Skeletal muscle tissue (tissue), 3 donors: ENCODE measurements at regions not wholly inside any gene's neighbourhood (a gene's known extent, or its start where the extent isn't known, plus 50 kb on each side); places are given as distances from the start of the nearest gene placed in this dataset.

Experiments
- H3K27ac ChIP-seq: one replicate; pipeline ENCODE4 v1.7.0; 2013; ENCODE audit warnings: mild to moderate bottlenecking, low read depth, low read length, inconsistent platforms
- H3K27me3 ChIP-seq, 3 donors: one replicate each; pipeline ENCODE4 v1.7.0; 2013; ENCODE audit warnings: low read length in 3 of 3; ENCODE audit not compliant: control insufficient read depth in 3 of 3, insufficient read depth in 3 of 3
- H3K36me3 ChIP-seq, 3 donors: one replicate each; pipeline ENCODE4 v1.7.0; 2013; ENCODE audit warnings: low read length in 3 of 3; ENCODE audit not compliant: control insufficient read depth in 3 of 3, insufficient read depth in 3 of 3
- H3K4me1 ChIP-seq, 3 donors: one replicate each; pipeline ENCODE4 v1.7.0; 2013; ENCODE audit warnings: low read length in 3 of 3, mild to moderate bottlenecking in 3 of 3; ENCODE audit not compliant: control insufficient read depth in 3 of 3, insufficient read depth in 3 of 3
- H3K4me3 ChIP-seq, 3 donors: one replicate each; pipeline ENCODE4 v1.7.0; 2013; ENCODE audit warnings: low read length in 3 of 3
- H3K9ac ChIP-seq, 3 donors: one replicate each; pipeline ENCODE4 v1.7.0; 2013; ENCODE audit warnings: low read length in 3 of 3, mild to moderate bottlenecking in 3 of 3, moderate library complexity in 2 of 3, low read depth in 1 of 3
- H3K9me3 ChIP-seq, 3 donors: one replicate each; pipeline ENCODE4 v1.7.0; 2013; ENCODE audit warnings: low read length in 3 of 3; ENCODE audit not compliant: control insufficient read depth in 3 of 3
- donor health status: Osteomylitis.

DNA sequence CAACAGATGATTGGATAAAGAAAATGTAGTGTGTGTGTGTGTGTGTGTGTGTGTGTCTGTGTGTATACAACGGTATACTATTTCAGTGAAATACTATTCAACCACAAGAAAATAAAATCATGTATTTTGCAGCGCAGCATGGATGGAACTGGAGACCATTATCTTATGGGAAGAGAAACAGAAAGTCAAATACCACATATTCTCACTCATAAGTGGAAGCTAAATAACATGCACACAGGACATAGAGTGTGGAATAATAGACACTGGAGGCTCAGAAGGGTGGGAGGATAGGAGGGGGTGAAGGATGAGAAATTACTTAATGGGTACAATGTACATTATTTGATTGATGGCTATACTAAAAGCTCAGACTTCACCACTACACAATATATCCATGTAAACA, 609.1 kb upstream of the SLC39A10 start:
- no peaks in the 10 kb centered on the region for H3K36me3 ChIP-seq
- no peak overlapping the region for H3K4me3 ChIP-seq
- H3K27me3 ChIP-seq, result no peaks in the 10 kb centered on the region
- H3K9ac ChIP-seq, result no peak overlapping the region
- no peak overlapping the region for H3K27ac ChIP-seq
- H3K9me3 ChIP-seq, result no peaks in the 10 kb centered on the region
- no peaks in the 10 kb centered on the region for H3K4me1 ChIP-seq

DNA sequence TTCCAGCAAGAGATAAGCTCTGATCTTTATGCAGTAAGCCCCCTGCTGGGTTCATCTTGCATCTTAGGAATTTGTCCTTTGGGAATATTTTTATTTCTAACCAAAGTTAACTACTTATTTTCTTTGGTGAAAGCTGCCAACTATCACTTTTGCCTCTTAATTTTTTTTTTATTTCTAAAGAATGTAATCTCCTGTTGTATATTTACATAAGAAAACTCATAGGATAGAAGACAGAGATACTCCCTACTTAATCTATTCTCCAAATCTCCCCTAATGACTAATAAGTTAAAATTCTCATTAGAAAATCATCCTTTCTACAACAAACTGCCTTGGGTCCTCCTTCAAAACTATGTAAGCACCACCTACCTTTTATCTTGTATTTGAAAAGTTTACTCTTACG, 612.2 kb upstream of the SLC39A10 start:
- H3K27ac ChIP-seq, result no peak overlapping the region
- no peaks in the 10 kb centered on the region for H3K4me1 ChIP-seq
- H3K36me3 ChIP-seq, result no peaks in the 10 kb centered on the region
- H3K27me3 ChIP-seq, result no peaks in the 10 kb centered on the region
- no peaks in the 10 kb centered on the region for H3K9me3 ChIP-seq
- H3K4me3 ChIP-seq, result no peak overlapping the region
- no peak overlapping the region for H3K9ac ChIP-seq

DNA sequence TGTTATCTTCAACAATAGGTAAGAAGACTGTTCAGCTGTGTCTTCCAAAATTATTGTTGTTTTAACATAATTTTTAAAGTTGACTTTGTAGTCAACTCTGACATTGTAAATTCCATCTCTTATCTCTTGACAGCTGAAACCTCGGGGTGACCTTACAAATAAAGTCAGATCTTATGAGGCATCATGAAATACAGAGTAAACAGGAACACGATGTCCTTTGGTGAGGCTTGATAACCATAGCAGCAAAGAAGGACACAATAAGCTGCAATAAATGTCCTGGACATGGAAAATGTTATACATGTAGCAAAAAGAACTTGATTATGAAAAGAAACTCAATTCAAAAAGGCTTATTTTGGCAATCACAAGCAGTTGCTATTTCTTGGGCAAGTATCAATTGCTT, 618.9 kb upstream of the SLC39A10 start:
- Histone ChIP-seq H3K4me1 (no peaks in the 10 kb centered on the region), H3K4me3 (no peak overlapping the region), H3K9ac (no peak overlapping the region), H3K27me3 (no peaks in the 10 kb centered on the region), H3K36me3 (no peaks in the 10 kb centered on the region), H3K9me3 (no peaks in the 10 kb centered on the region), H3K27ac (no peak overlapping the region)

DNA sequence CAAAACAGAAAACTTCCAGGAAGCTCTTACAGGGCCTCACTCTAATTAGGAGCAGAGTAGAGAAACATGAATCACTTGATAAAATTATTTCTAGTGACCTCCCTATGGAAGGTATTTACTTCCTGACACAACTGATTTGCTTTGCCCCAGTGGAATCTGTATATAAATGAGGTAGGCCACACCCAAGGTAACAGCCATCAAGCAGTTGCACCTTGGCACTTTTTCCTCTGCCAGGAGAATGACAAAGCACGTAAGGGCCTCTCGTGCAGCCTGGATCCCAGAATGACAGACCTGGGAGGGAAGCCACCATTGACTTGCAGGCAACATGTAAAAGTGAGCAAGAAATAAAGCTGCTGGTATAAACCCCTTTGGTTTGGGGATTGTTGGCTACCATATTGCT, 620.0 kb upstream of the SLC39A10 start:
- H3K4me1 ChIP-seq, result no peaks in the 10 kb centered on the region
- no peak overlapping the region for H3K4me3 ChIP-seq
- no peak overlapping the region for H3K27ac ChIP-seq
- no peaks in the 10 kb centered on the region for H3K36me3 ChIP-seq
- no peaks in the 10 kb centered on the region for H3K9me3 ChIP-seq
- H3K27me3 ChIP-seq, result no peaks in the 10 kb centered on the region
- no peak overlapping the region for H3K9ac ChIP-seq

DNA sequence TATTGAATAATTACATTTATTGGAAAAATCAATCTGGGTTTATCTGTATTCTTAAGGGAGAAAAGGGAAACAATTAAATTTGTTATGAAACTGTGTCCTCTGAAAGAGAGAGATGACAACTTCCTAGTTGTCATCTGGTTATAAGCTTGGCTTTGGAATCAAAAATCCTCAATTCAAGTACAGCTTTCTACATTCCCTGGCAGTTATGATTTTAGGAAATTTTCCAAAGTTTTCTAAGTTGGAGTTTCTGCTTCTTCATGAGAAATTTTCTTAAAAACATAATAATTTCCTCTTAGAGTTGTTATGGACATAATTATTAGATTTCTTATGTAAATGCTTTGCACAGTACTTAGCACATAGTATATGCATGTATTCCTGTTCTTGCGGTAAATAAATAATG, 625.6 kb upstream of the SLC39A10 start:
- no peaks in the 10 kb centered on the region for H3K9me3 ChIP-seq

DNA sequence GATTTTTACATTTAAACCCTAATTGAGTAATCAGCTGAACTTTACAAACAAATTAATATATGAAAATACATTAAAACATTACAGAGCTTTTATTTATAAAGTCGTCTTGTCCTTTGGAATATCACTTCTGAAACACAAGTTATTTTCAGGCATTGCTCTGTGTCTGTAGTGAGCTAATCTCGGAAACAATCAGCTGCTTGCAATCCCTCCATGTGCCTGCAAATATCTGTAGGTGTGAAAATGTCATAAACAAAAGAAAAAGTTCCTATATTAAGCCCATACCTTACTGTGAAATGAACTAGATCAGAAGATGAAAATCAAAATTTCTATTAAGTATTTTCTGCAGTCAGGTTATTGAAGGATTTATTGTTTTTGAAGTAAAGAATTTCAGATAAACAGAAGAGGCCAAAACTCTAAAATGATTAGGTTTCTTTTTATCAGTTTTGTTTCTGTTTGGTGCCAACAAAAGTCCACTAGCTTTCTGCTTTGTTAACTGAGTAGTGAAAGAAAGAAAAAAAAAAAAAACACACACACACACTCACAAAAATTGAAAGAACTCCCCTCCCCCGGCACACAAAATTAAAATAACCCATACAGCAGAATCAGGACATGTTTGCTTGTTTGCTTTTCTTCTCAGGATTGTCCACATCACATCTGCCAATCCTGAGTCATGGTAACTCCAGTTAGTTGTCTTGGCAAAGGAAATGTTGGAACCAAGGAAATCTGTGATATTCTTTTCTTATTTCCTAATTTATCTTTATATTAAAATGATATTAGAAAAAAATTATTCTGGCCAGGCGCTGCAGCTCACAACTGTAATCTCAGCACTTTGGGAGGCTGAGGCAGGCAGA, 627.0 kb upstream of the SLC39A10 start:
- H3K27me3 ChIP-seq, result no peaks in the 10 kb centered on the region
- no peaks in the 10 kb centered on the region for H3K4me1 ChIP-seq
- H3K9ac ChIP-seq, result no peak overlapping the region
- H3K9me3 ChIP-seq, result no peaks in the 10 kb centered on the region
- H3K27ac ChIP-seq, result no peak overlapping the region
- H3K36me3 ChIP-seq, result no peaks in the 10 kb centered on the region
- H3K4me3 ChIP-seq, result no peak overlapping the region

More for the DNA sequence above, 625.6 kb upstream of the SLC39A10 start:
- Histone ChIP-seq H3K4me3 (no peak overlapping the region), H3K27me3 (no peaks in the 10 kb centered on the region), H3K36me3 (no peaks in the 10 kb centered on the region), H3K27ac (no peak overlapping the region), H3K9ac (no peak overlapping the region), H3K4me1 (no peaks in the 10 kb centered on the region)

DNA sequence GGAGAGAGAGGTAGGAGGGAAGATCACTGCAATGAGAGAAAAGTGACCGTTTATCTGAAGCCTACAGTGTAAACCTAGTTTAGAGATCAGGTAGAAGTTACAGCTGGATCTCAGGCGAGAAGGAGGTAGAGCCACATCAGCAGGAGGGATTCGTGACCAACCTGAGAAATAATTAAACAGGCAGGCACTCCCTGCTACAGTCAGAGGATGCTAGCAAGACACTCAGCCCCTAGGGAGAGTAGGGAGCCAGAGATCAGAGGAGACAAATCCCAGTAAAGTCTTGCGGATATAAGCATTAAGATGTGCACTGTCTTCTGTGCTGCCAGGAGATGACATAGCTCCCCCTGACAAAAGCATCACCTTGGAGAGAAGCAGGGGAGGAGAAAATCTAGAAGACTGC, 629.1 kb upstream of the SLC39A10 start:
- no peaks in the 10 kb centered on the region for H3K36me3 ChIP-seq
- no peaks in the 10 kb centered on the region for H3K4me1 ChIP-seq
- H3K9ac ChIP-seq, result no peak overlapping the region
- H3K27ac ChIP-seq, result no peak overlapping the region
- no peaks in the 10 kb centered on the region for H3K9me3 ChIP-seq
- no peak overlapping the region for H3K4me3 ChIP-seq
- H3K27me3 ChIP-seq, result no peaks in the 10 kb centered on the region

DNA sequence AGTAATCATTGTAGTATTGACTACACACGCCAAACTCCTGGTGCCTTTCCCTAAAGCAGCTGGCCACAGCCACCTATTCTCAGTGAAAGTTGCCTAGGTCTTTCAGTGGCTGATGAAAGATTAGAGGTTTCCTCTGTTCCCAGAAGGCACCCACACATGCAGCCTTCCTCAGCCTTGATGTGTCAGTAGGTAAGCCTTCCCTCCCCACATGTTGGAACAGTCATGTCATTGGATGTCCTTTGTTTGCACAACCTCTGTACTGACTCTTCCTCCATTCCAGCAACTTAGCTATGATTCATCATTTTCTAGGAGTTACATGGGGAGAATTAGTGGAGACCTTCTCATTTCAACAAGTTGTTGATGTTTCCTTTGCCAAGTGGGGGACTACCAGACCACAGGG, 630.8 kb upstream of the SLC39A10 start:
- Histone ChIP-seq H3K4me1 (no peaks in the 10 kb centered on the region), H3K9ac (no peak overlapping the region), H3K9me3 (no peaks in the 10 kb centered on the region), H3K36me3 (no peaks in the 10 kb centered on the region), H3K4me3 (no peak overlapping the region), H3K27ac (no peak overlapping the region), H3K27me3 (no peaks in the 10 kb centered on the region)

DNA sequence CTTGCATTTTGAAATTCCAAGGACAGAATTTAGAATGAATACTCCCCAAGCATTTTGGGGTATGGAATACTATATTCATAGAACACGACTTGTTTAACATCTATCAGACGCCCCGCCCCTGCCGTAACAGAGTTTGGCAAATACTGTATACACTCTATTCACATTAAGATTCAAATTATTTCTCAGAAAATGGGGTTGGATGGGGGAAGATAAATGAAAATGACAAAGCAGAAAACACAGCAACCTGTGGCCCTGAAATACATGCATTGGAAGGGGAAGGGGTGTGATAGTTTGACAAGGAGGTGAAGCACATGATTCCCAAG, 634.6 kb upstream of the SLC39A10 start:
- Histone ChIP-seq H3K4me3 (no peak overlapping the region), H3K27me3 (no peaks in the 10 kb centered on the region)

DNA sequence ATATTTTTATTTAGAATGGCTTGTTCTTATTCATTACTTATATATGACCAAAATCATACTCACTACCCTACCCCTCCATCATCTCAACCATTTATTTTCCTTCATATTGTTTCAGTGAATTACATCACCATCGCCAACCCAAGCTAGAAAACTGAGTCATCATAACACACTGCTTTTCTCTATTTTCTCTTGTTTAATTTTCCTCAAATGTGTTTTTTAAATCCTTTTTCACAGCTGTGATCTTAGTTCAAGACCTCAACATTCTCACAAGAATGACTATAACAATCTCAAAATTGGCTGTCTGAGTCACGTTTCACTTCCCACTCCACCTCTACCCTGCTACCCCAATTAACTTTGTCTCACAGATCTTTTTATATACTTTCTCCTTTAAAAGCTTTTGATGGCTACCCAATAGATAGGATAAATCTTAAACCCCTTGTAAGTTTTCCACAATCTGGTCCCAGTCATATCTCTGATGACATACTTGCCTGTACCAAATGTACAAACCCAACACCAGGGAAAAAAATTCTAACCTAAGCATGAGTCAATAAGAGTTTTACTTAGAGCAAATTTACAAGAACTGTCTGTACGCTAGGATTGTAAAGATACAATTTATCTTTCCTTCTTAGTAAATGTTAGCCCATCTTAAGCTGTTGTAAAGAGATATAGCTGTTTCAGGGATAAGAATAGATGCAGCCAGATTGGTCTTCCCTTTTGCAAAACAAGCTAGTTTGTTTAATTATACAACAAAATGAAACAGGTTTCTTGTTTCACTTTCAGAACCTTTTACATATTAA, 635.1 kb upstream of the SLC39A10 start:
- no peaks in the 10 kb centered on the region for H3K9me3 ChIP-seq
- H3K4me1 ChIP-seq, result no peaks in the 10 kb centered on the region
- H3K4me3 ChIP-seq, result no peak overlapping the region
- no peaks in the 10 kb centered on the region for H3K36me3 ChIP-seq
- H3K27me3 ChIP-seq, result no peaks in the 10 kb centered on the region
- no peak overlapping the region for H3K27ac ChIP-seq
- no peak overlapping the region for H3K9ac ChIP-seq

More for the DNA sequence above, 634.6 kb upstream of the SLC39A10 start:
- Histone ChIP-seq H3K4me1 (no peaks in the 10 kb centered on the region), H3K9me3 (no peaks in the 10 kb centered on the region), H3K27ac (no peak overlapping the region), H3K36me3 (no peaks in the 10 kb centered on the region), H3K9ac (no peak overlapping the region)
